Neural progenitor cell (in vitro differentiated cells): ENCODE measurements at regions not wholly inside any gene's neighbourhood (a gene's known extent, or its start where the extent isn't known, plus 50 kb on each side); places are given as distances from the start of the nearest gene placed in this dataset.
A peak's percentile ranks its signal among the peaks of the same experiment; 100 is the strongest.

Source experiments
- DNase-seq: peaks from one replicate; pipeline ENCODE4 v3.0.0-alpha.2; 2016; ENCODE audit warnings: low spot score
- H2AFZ ChIP-seq: fragments of 200-600 bp; sonication (generic); replicated peaks from 2 replicates; pipeline ENCODE4 v1.6.1; 2016; ENCODE audit warnings: antibody characterized with exemption
- H3F3A ChIP-seq: fragments of 200-600 bp; sonication (generic); 2 replicates; pipeline ENCODE4 v1.6.1; 2016; ENCODE audit warnings: antibody characterized with exemption, low read depth
- H3K27ac ChIP-seq: fragments of 200-600 bp; sonication (generic); 2 replicates; pipeline ENCODE4 v1.5.1; 2016; ENCODE audit warnings: mild to moderate bottlenecking
- H3K27me3 ChIP-seq: fragments of 200-600 bp; sonication (generic); 2 replicates; pipeline ENCODE4 v1.6.1; 2016; ENCODE audit warnings: mild to moderate bottlenecking, moderate library complexity
- H3K36me3 ChIP-seq: fragments of 200-600 bp; sonication (generic); 2 replicates; pipeline ENCODE4 v1.5.1; 2016
- H3K4me1 ChIP-seq: fragments of 200-600 bp; sonication (generic); 2 replicates; pipeline ENCODE4 v1.6.1; 2016; ENCODE audit warnings: mixed run types
- H3K4me2 ChIP-seq: fragments of 200-600 bp; sonication (generic); 2 replicates; pipeline ENCODE4 v1.6.1; 2016
- H3K4me3 ChIP-seq: fragments of 200-600 bp; sonication (generic); 2 replicates; pipeline ENCODE4 v1.5.1; 2016
- H3K79me2 ChIP-seq: fragments of 200-600 bp; sonication (generic); 2 replicates; pipeline ENCODE4 v1.6.1; 2016; ENCODE audit warnings: low read depth
- H3K9ac ChIP-seq: fragments of 200-600 bp; sonication (generic); 2 replicates; pipeline ENCODE4 v1.6.1; 2016
- H3K9me3 ChIP-seq: fragments of 200-600 bp; sonication (generic); 2 replicates; pipeline ENCODE4 v1.5.1; 2016; ENCODE audit warnings: low read depth
- H4K20me1 ChIP-seq: fragments of 200-600 bp; sonication (generic); 2 replicates; pipeline ENCODE4 v1.6.1; 2016; ENCODE audit warnings: low read depth
- H3K27ac Mint-ChIP-seq: 3 replicates; pipeline ENCODE4 v1.8.0; 2021; ENCODE audit warnings: mixed read lengths
- H3K27me3 Mint-ChIP-seq: 2 replicates; pipeline ENCODE4 v1.8.0; 2022; ENCODE audit warnings: low read depth, mild to moderate bottlenecking, inconsistent platforms, moderate library complexity, mixed read lengths; ENCODE audit not compliant: insufficient read depth
- H3K36me3 Mint-ChIP-seq: 3 replicates; pipeline ENCODE4 v1.8.0; 2021; ENCODE audit warnings: mixed read lengths
- H3K4me1 Mint-ChIP-seq: 3 replicates; pipeline ENCODE4 v1.8.0; 2021; ENCODE audit warnings: mixed read lengths
- H3K4me3 Mint-ChIP-seq: 3 replicates; pipeline ENCODE4 v1.8.0; 2021; ENCODE audit warnings: mild to moderate bottlenecking, moderate library complexity, mixed read lengths
- H3K9me3 Mint-ChIP-seq: 3 replicates; pipeline ENCODE4 v1.8.0; 2020; ENCODE audit warnings: mixed read lengths
- CTCF ChIP-seq: fragments of 200-600 bp; sonication (generic); IDR thresholded peaks from 2 replicates; pipeline ENCODE4 v1.5.1; 2017; ENCODE audit warnings: antibody characterized with exemption, mild to moderate bottlenecking
- EZH2 ChIP-seq: fragments of 200-600 bp; sonication (generic); IDR thresholded peaks from 2 replicates; pipeline ENCODE4 v1.6.1; 2017; ENCODE audit warnings: antibody characterized with exemption, mild to moderate bottlenecking, moderate library complexity
- EZH2phosphoT487 ChIP-seq: fragments of 200-600 bp; sonication (generic); IDR thresholded peaks from 2 replicates; pipeline ENCODE4 v1.6.1; 2017; ENCODE audit warnings: antibody characterized with exemption

- Histone ChIP-seq H2AFZ (no peak overlapping the region), H3K79me2 (no peaks in the 10 kb centered on the region), H3F3A (peaks cover 4% of the 10 kb centered on the region), H3K9ac (no peak overlapping the region), H3K9me3 (no peaks in the 10 kb centered on the region), H3K27ac (no peak overlapping the region), H3K36me3 (no peaks in the 10 kb centered on the region), H3K4me2 (no peak overlapping the region), H4K20me1 (no peaks in the 10 kb centered on the region), H3K4me1 (peaks cover 3% of the 10 kb centered on the region), H3K27me3 (no peaks in the 10 kb centered on the region), H3K4me3 (no peak overlapping the region)
- Mint-ChIP-seq H3K27ac (no peak overlapping the region), H3K4me1 (no peaks in the 10 kb centered on the region), H3K27me3 (no peaks in the 10 kb centered on the region), H3K36me3 (no peaks in the 10 kb centered on the region), H3K4me3 (no peak overlapping the region), H3K9me3 (peaks cover 4% of the 10 kb centered on the region)
- no peak for DNase-seq
- TF ChIP-seq EZH2phosphoT487, result no peak
- no peak for TF ChIP-seq CTCF
- no peak for TF ChIP-seq EZH2
These were observed 137.3 kb downstream of the WNT5A start for GRCh38 chr3:55349851-55350250.

- no peaks in the 10 kb centered on the region for H3K9me3 ChIP-seq
- no peaks in the 10 kb centered on the region for H3K79me2 ChIP-seq
- H3K9ac ChIP-seq, result no peak overlapping the region
- Mint-ChIP-seq H3K4me3 (no peak overlapping the region), H3K4me1 (peaks cover 17% of the 10 kb centered on the region), H3K9me3 (peaks cover 3% of the 10 kb centered on the region), H3K27me3 (peaks cover 3% of the 10 kb centered on the region), H3K27ac (no peak overlapping the region), H3K36me3 (no peaks in the 10 kb centered on the region)
- H3F3A ChIP-seq, result peaks cover 4% of the 10 kb centered on the region
- no peaks in the 10 kb centered on the region for H4K20me1 ChIP-seq
- H3K36me3 ChIP-seq, result no peaks in the 10 kb centered on the region
- peak; percentile 5 for DNase-seq
- H3K27ac ChIP-seq, result no peak overlapping the region
- TF ChIP-seq EZH2phosphoT487, result no peak
- TF ChIP-seq EZH2, result no peak
- no peak for TF ChIP-seq CTCF
- H3K4me2 ChIP-seq, result peak overlapping the region; percentile 5
- peaks cover 13% of the 10 kb centered on the region for H3K4me1 ChIP-seq
- no peaks in the 10 kb centered on the region for H3K27me3 ChIP-seq
- H3K4me3 ChIP-seq, result no peak overlapping the region
- no peak overlapping the region for H2AFZ ChIP-seq
These were observed 143.4 kb downstream of the WNT5A start for GRCh38 chr3:55343486-55344357.

GRCh38 chr3:55341502-55342031, 145.5 kb downstream of the WNT5A start:
- H3K79me2 ChIP-seq, result no peaks in the 10 kb centered on the region
- H4K20me1 ChIP-seq, result no peaks in the 10 kb centered on the region
- Mint-ChIP-seq H3K36me3 (no peaks in the 10 kb centered on the region), H3K9me3 (peaks cover 3% of the 10 kb centered on the region), H3K27ac (no peak overlapping the region), H3K27me3 (peaks cover 3% of the 10 kb centered on the region), H3K4me1 (peaks cover 22% of the 10 kb centered on the region), H3K4me3 (no peak overlapping the region)
- no peaks in the 10 kb centered on the region for H3K27me3 ChIP-seq
- no peak overlapping the region for H2AFZ ChIP-seq
- no peak overlapping the region for H3K4me3 ChIP-seq
- no peaks in the 10 kb centered on the region for H3K36me3 ChIP-seq
- peaks cover 10% of the 10 kb centered on the region for H3K4me1 ChIP-seq
- H3K9me3 ChIP-seq, result no peaks in the 10 kb centered on the region
- DNase-seq, result no peak
- TF ChIP-seq EZH2phosphoT487, result no peak
- no peak overlapping the region for H3K4me2 ChIP-seq
- H3F3A ChIP-seq, result no peaks in the 10 kb centered on the region
- H3K27ac ChIP-seq, result no peak overlapping the region
- no peak overlapping the region for H3K9ac ChIP-seq

- H3K4me1 Mint-ChIP-seq, result peaks cover 22% of the 10 kb centered on the region
- H3K9me3 ChIP-seq, result no peaks in the 10 kb centered on the region
- no peak overlapping the region for H3K4me2 ChIP-seq
- no peak overlapping the region for H2AFZ ChIP-seq
- no peaks in the 10 kb centered on the region for H3K27me3 ChIP-seq
- H3K9me3 Mint-ChIP-seq, result peaks cover 3% of the 10 kb centered on the region
- H3K4me3 ChIP-seq, result no peak overlapping the region
- H3K27ac ChIP-seq, result no peak overlapping the region
- H3K4me1 ChIP-seq, result peaks cover 10% of the 10 kb centered on the region
- peaks cover 3% of the 10 kb centered on the region for H3K27me3 Mint-ChIP-seq
- no peak overlapping the region for H3K9ac ChIP-seq
- no peaks in the 10 kb centered on the region for H3K36me3 ChIP-seq
- no peaks in the 10 kb centered on the region for H4K20me1 ChIP-seq
- no peak for TF ChIP-seq EZH2phosphoT487
- no peak for TF ChIP-seq CTCF
- no peak for TF ChIP-seq EZH2
- H3K79me2 ChIP-seq, result no peaks in the 10 kb centered on the region
- H3F3A ChIP-seq, result no peaks in the 10 kb centered on the region
- H3K4me3 Mint-ChIP-seq, result no peak overlapping the region
- no peaks in the 10 kb centered on the region for H3K36me3 Mint-ChIP-seq
- H3K27ac Mint-ChIP-seq, result no peak overlapping the region
- DNase-seq, result no peak
These were observed 147.3 kb downstream of the WNT5A start for GRCh38 chr3:55339819-55340218.
